Liver (tissue), 8 donors: ENCODE measurements at regions not wholly inside any gene's neighbourhood (a gene's known extent, or its start where the extent isn't known, plus 50 kb on each side); places are given as distances from the start of the nearest gene placed in this dataset.
"Not testable (repeated sequence)": the region's sequence is repeated elsewhere in the genome, so short reads cannot be mapped to it uniquely, and the experiment has no call there.

Source experiments
- DNase-seq: peaks from one replicate; pipeline ENCODE4 v3.0.0-alpha.2; 2017; ENCODE audit warnings: low spot score
- H3K27ac ChIP-seq, 2 donors: one replicate each; pipeline ENCODE4 v1.7.0; 2013; ENCODE audit warnings: inconsistent platforms in 2 of 2, low read length in 2 of 2, control low read depth in 1 of 2, low read depth in 1 of 2, mild to moderate bottlenecking in 1 of 2
- H3K27me3 ChIP-seq, 4 donors: one replicate each; pipeline versions ENCODE4 v1.6.1 to v1.7.0; 2013; ENCODE audit warnings: low read length in 3 of 4, inconsistent platforms in 1 of 4, mild to moderate bottlenecking in 1 of 4, moderate library complexity in 1 of 4; ENCODE audit not compliant: control insufficient read depth in 4 of 4, insufficient read depth in 4 of 4
- H3K36me3 ChIP-seq, 4 donors: one replicate each; pipeline versions ENCODE4 v1.6.1 to v1.7.0; 2013; ENCODE audit warnings: low read length in 3 of 4, mild to moderate bottlenecking in 3 of 4, low read depth in 1 of 4, moderate library complexity in 1 of 4; ENCODE audit not compliant: control insufficient read depth in 4 of 4, insufficient read depth in 3 of 4
- H3K4me1 ChIP-seq, 4 donors: one replicate each; pipeline versions ENCODE4 v1.6.1 to v1.7.0; 2013; ENCODE audit warnings: low read length in 3 of 4, mild to moderate bottlenecking in 3 of 4, moderate library complexity in 1 of 4; ENCODE audit not compliant: control insufficient read depth in 4 of 4, insufficient read depth in 4 of 4
- H3K4me3 ChIP-seq, 3 donors: one replicate each; pipeline versions ENCODE4 v1.6.1 to v1.7.0; 2013; ENCODE audit warnings: low read length in 3 of 3, control low read depth in 1 of 3, low read depth in 1 of 3, mild to moderate bottlenecking in 1 of 3
- H3K9ac ChIP-seq, 2 donors: one replicate each; pipeline ENCODE4 v1.7.0; 2013; ENCODE audit warnings: low read length in 2 of 2, mild to moderate bottlenecking in 2 of 2, moderate library complexity in 2 of 2, control low read depth in 1 of 2, low read depth in 1 of 2
- H3K9me3 ChIP-seq, 4 donors: one replicate each; pipeline versions ENCODE4 v1.6.1 to v1.7.0; 2013; ENCODE audit warnings: low read length in 3 of 4; ENCODE audit not compliant: control insufficient read depth in 4 of 4
- ATF3 ChIP-seq: IDR thresholded peaks from 2 replicates; pipeline ENCODE4 v1.6.1; 2016; ENCODE audit warnings: antibody characterized with exemption
- CTCF ChIP-seq: fragments of 150-350 bp; IDR thresholded peaks from 2 replicates; pipeline ENCODE4 v1.5.1; 2017; ENCODE audit warnings: improper control_type of control experiment, low read depth, low read length; ENCODE audit not compliant: missing input control
- EGR1 ChIP-seq, 2 donors: IDR thresholded peaks; 2 replicates each; pipeline ENCODE4 v1.6.1; 2016 to 2018; ENCODE audit warnings: antibody characterized with exemption in 2 of 2, low read depth in 2 of 2
- FOXA1 ChIP-seq: IDR thresholded peaks from 2 replicates; pipeline ENCODE4 v1.6.1; 2016; ENCODE audit warnings: antibody characterized with exemption
- FOXA2 ChIP-seq: IDR thresholded peaks from 2 replicates; pipeline ENCODE4 v1.6.1; 2016; ENCODE audit warnings: antibody characterized with exemption
- GABPA ChIP-seq, 2 donors: IDR thresholded peaks in 1 of 2; conservative IDR thresholded peaks in 1 of 2; 2 replicates each; pipeline ENCODE4 v1.6.1; 2016; ENCODE audit warnings: antibody characterized with exemption in 2 of 2, mild to moderate bottlenecking in 1 of 2, moderate library complexity in 1 of 2
- HNF4A ChIP-seq, 2 donors: conservative IDR thresholded peaks; 2 replicates each; pipeline ENCODE4 v1.6.1; 2016; ENCODE audit warnings: antibody characterized with exemption in 2 of 2, mild to moderate bottlenecking in 2 of 2
- HNF4G ChIP-seq: IDR thresholded peaks from 2 replicates; pipeline ENCODE4 v1.6.1; 2016; ENCODE audit warnings: antibody characterized with exemption
- JUND ChIP-seq, 2 donors: IDR thresholded peaks; 2 replicates each; pipeline ENCODE4 v1.6.1; 2016; ENCODE audit warnings: antibody characterized with exemption in 2 of 2
- NR2F2 ChIP-seq: IDR thresholded peaks from 2 replicates; pipeline ENCODE4 v1.6.1; 2016; ENCODE audit warnings: antibody characterized with exemption
- RAD21 ChIP-seq, 2 donors: IDR thresholded peaks; 2 replicates each; pipeline ENCODE4 v1.6.1; 2016; ENCODE audit warnings: antibody characterized with exemption in 2 of 2, mild to moderate bottlenecking in 2 of 2
- REST ChIP-seq: IDR thresholded peaks from 2 replicates; pipeline ENCODE4 v1.6.1; 2016; ENCODE audit warnings: antibody characterized with exemption, mild to moderate bottlenecking
- RXRA ChIP-seq, 2 donors: IDR thresholded peaks; 2 replicates each; pipeline ENCODE4 v1.6.1; 2017 to 2018; ENCODE audit warnings: antibody characterized with exemption in 2 of 2, mild to moderate bottlenecking in 1 of 2
- SP1 ChIP-seq: IDR thresholded peaks from 2 replicates; pipeline ENCODE4 v1.6.1; 2018; ENCODE audit warnings: antibody characterized with exemption, mild to moderate bottlenecking
- TAF1 ChIP-seq: conservative IDR thresholded peaks from 2 replicates; pipeline ENCODE4 v1.6.1; 2016; ENCODE audit warnings: antibody characterized with exemption, mild to moderate bottlenecking
- YY1 ChIP-seq: IDR thresholded peaks from 2 replicates; pipeline ENCODE4 v1.6.1; 2016; ENCODE audit warnings: antibody characterized with exemption, mild to moderate bottlenecking
- ZBTB33 ChIP-seq: IDR thresholded peaks from 2 replicates; pipeline ENCODE4 v1.6.1; 2016; ENCODE audit warnings: antibody characterized with exemption
- WGBS: extraction: QIAGEN DNeasy Blood & Tissue Kit; methylation state at CpG from one replicate; pipeline ENCODE4 v1.1.7; 2013; 5-methylcytosine and 5-hydroxymethylcytosine counted together
- TF ChIP-seq, protein P1 (sequence below): IDR thresholded peaks from 2 replicates; pipeline ENCODE4 v1.6.1; 2016; ENCODE audit warnings: antibody characterized with exemption
- donor health status: healthy.
- donor health status: healthy.
- donor health status: healthy.
- donor health status: healthy.
- donor health status: healthy.

GRCh38 chr7:91620827-91621226 is 259.7 kb downstream of the MTERF1 start:
- H3K4me1 ChIP-seq: no peaks in the 10 kb centered on the region
- 81% methylated on average over 1 of the region's 1 CpG for whole genome bisulfite sequencing
- no peaks in the 10 kb centered on the region for H3K9me3 ChIP-seq
- no peak overlapping the region for H3K4me3 ChIP-seq
- no peak overlapping the region for H3K9ac ChIP-seq
- H3K36me3 ChIP-seq: no peaks in the 10 kb centered on the region
- TF ChIP-seq YY1 (no peak), ATF3 (no peak), ZBTB33 (no peak), NR2F2 (no peak), HNF4G (no peak), HNF4A (conservative IDR thresholded peaks at IDR 0.05) (no peak), FOXA1 (no peak), RXRA (IDR thresholded peaks at IDR 0.05) (no peak), SP1 (no peak), RAD21 (IDR thresholded peaks at IDR 0.05) (no peak), JUND (IDR thresholded peaks at IDR 0.05) (no peak), CTCF (no peak), TAF1 (no peak), GABPA (IDR thresholded peaks at IDR 0.05 in 1 of 2, conservative IDR thresholded peaks at IDR 0.05 in 1 of 2) (no peak), REST (no peak), EGR1 (IDR thresholded peaks at IDR 0.05; ENCODE audit: low read depth in 2 of 2) (no peak), FOXA2 (no peak)
- TF ChIP-seq, protein P1, sequence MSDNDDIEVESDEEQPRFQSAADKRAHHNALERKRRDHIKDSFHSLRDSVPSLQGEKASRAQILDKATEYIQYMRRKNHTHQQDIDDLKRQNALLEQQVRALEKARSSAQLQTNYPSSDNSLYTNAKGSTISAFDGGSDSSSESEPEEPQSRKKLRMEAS: no peak
- no peaks in the 10 kb centered on the region for H3K27me3 ChIP-seq
- no peak overlapping the region for H3K27ac ChIP-seq
- no peak for DNase-seq

DNA sequence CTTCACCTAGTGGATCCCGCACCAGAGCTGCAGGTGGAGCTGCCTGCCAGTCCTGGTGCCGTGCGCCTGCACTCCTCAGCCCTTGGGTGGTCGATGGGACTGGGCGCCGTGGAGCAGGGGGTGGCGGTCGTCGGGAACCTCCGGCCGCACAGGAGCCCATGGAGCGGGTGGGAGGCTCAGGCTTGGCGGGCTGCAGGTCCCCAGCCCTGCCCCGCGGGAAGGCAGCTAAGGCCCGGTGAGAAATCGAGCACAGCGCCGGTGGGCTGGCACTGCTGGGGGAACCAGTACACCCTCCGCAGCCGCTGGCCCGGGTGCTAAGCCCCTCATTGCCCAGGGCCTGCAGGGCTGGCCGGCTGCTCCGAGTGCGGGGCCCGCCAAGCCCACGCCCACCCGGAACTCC is 253.2 kb downstream of the MTERF1 start:
- not testable (repeated sequence) for DNase-seq
- 97% methylated on average over 28 of the region's 28 CpGs for WGBS

More for the DNA sequence above, 253.2 kb downstream of the MTERF1 start:
- H3K4me1 ChIP-seq, H3K4me3 ChIP-seq, H3K27me3 ChIP-seq, H3K36me3 ChIP-seq, H3K27ac ChIP-seq, H3K9ac ChIP-seq, H3K9me3 ChIP-seq: not testable (repeated sequence)
